PFSK-1 (cell line): ENCODE measurements at regions not wholly inside any gene's neighbourhood (a gene's known extent, or its start where the extent isn't known, plus 50 kb on each side); places are given as distances from the start of the nearest gene placed in this dataset.
A peak's percentile ranks its signal among the peaks of the same experiment; 100 is the strongest.

Experiments used
- FOXP2 ChIP-seq: optimal IDR thresholded peaks from 2 replicates; pipeline ENCODE3; 2011; ENCODE audit warnings: borderline replicate concordance, control low read depth, inconsistent platforms; ENCODE audit not compliant: insufficient read depth; ENCODE audit errors: extremely low read length, extremely low read depth
- POLR2AphosphoS5 ChIP-seq: IDR thresholded peaks from 2 replicates; pipeline ENCODE4 v1.6.1; 2012; ENCODE audit warnings: low read depth, mild to moderate bottlenecking, control low read depth, low read length, moderate library complexity
- REST ChIP-seq, 2 experiments: IDR thresholded peaks; 2 replicates each; pipeline versions ENCODE4 v1.6.1 to v1.8.0; 2011 to 2012; ENCODE audit warnings: low read depth in 2 of 2, low read length in 2 of 2, control low read depth in 1 of 2, inconsistent platforms in 1 of 2, mild to moderate bottlenecking in 1 of 2, moderate library complexity in 1 of 2; ENCODE audit not compliant: insufficient read depth in 1 of 2
- SIN3A ChIP-seq: IDR thresholded peaks from 2 replicates; pipeline ENCODE4 v1.6.1; 2012; ENCODE audit warnings: mild to moderate bottlenecking, low read length, moderate library complexity, borderline replicate concordance; ENCODE audit not compliant: insufficient read depth
- TAF1 ChIP-seq: IDR thresholded peaks from 2 replicates; pipeline ENCODE4 v1.6.1; 2012; ENCODE audit warnings: low read length, control low read depth, borderline replicate concordance; ENCODE audit not compliant: insufficient read depth

GRCh38 chr1:56215771-56216170, 363.6 kb downstream of the PLPP3 start:
- TF ChIP-seq POLR2AphosphoS5, result no peak
- TF ChIP-seq TAF1, result no peak
- no peak for TF ChIP-seq REST (IDR thresholded peaks at IDR 0.05; ENCODE audit: insufficient read depth in 1 of 2, low read depth in 2 of 2, low read length in 2 of 2)
- no peak for TF ChIP-seq SIN3A
- no peak for TF ChIP-seq FOXP2

- TF ChIP-seq REST (IDR thresholded peaks at IDR 0.05; ENCODE audit: insufficient read depth in 1 of 2, low read depth in 2 of 2, low read length in 2 of 2) (no peak), TAF1 (peak; percentile 50; the same call in 1 of the 2 replicates)
Observed at GRCh38 chr1:56215086-56215485, 364.3 kb downstream of the PLPP3 start.

GRCh38 chr1:56213068-56213467, 366.3 kb downstream of the PLPP3 start:
- TF ChIP-seq TAF1, result no peak
- no peak for TF ChIP-seq POLR2AphosphoS5
- no peak for TF ChIP-seq REST (IDR thresholded peaks at IDR 0.05; ENCODE audit: insufficient read depth in 1 of 2, low read depth in 2 of 2, low read length in 2 of 2)
- TF ChIP-seq FOXP2, result no peak
- TF ChIP-seq SIN3A, result no peak

- TF ChIP-seq REST (IDR thresholded peaks at IDR 0.05; ENCODE audit: insufficient read depth in 1 of 2, low read depth in 2 of 2, low read length in 2 of 2), result no peak
- no peak for TF ChIP-seq FOXP2
- TF ChIP-seq POLR2AphosphoS5, result no peak
- no peak for TF ChIP-seq TAF1
- no peak for TF ChIP-seq SIN3A
Observed at GRCh38 chr1:56212143-56212542, 367.2 kb downstream of the PLPP3 start.

GRCh38 chr1:56206391-56206790, 373.0 kb downstream of the PLPP3 start:
- no peak for TF ChIP-seq REST (IDR thresholded peaks at IDR 0.05; ENCODE audit: insufficient read depth in 1 of 2, low read depth in 2 of 2, low read length in 2 of 2)
- no peak for TF ChIP-seq SIN3A
- TF ChIP-seq TAF1, result no peak
- no peak for TF ChIP-seq POLR2AphosphoS5
- TF ChIP-seq FOXP2, result no peak
